CD1c-positive myeloid dendritic cell (primary cell): ENCODE measurements at regions not wholly inside any gene's neighbourhood (a gene's known extent, or its start where the extent isn't known, plus 50 kb on each side); places are given as distances from the start of the nearest gene placed in this dataset.
"Not testable (repeated sequence)": the region's sequence is repeated elsewhere in the genome, so short reads cannot be mapped to it uniquely, and the experiment has no call there.

Experiments
- DNase-seq: peaks from one replicate; pipeline ENCODE4 v3.0.0-alpha.2; 2016; ENCODE audit errors: extremely low spot score

DNA sequence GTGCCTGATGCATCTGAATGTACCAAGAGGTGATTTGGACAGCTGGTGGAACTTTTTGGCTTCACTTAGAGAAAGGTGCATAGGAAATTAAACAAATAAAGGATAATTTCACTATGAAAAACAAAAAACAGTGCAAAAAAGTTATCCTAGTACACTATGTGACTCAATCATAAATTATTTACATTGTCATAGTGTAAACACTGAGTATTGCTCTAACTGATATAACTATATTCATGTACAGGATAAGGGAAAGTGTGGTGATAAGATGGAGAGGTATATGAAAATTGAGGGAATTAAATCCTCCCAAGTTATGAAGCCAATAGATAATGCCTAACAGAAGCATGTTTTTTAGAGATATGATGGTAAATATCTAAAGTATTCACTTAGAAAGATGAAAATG lies 50.2 kb upstream of the CPNE4 start:
- no peak for DNase-seq

DNA sequence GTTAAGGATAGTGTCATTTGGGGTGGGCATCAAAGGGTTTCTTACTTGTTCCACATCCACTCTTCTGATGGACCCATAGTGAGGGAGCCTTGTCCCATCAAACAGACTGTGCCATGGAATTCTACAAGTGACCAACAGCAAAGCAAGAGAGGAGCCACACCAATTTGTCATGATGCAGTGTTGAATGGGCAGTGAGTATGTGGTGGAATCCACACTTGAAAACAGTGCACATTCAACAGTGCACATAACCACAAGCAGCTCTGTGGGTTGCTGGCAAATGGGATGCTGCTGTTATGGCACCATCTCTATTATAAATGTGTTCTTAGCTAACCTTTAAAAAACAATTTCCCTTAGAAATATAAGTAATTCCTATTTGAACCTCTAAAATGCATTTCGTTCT lies 52.5 kb upstream of the CPNE4 start:
- DNase-seq, result no peak

DNA sequence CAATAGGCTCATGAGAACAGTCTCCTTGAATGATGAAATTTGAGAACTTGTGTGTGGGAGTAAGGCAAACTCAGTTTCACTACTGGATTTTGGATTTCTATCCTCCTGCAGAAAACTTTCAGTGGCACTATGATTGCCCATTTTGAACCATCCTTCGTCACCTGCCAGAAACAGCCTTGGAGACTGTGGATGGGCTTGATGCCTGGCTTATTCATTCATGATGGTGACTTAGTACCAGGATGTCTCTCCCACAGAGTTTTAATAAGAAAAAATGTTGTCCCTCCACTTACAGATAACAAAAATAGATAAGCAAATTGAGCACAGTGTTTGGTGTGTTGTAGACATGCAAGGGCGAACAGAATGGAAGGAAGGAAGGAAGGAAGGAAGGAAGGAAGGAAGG lies 53.5 kb upstream of the CPNE4 start:
- no peak for DNase-seq

DNA sequence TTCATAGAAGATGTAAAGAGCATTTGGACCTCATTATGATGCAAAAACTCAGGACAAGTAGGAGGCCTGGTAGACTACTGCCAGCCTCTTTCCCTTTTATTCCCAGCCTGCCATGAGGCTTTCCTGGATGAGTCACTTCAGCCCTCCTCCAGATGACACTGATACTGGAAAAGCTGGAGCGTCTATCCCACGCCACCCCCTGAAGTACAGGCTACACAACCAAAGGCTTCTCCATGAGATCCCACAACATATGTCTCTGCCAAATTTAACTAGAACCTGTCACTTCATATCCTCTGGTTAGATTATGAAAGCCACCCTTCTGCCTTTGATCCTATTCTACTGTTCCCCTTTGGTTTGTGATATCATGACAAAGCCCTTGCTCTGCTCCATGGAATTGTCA lies 56.1 kb upstream of the CPNE4 start:
- DNase-seq, result no peak

DNA sequence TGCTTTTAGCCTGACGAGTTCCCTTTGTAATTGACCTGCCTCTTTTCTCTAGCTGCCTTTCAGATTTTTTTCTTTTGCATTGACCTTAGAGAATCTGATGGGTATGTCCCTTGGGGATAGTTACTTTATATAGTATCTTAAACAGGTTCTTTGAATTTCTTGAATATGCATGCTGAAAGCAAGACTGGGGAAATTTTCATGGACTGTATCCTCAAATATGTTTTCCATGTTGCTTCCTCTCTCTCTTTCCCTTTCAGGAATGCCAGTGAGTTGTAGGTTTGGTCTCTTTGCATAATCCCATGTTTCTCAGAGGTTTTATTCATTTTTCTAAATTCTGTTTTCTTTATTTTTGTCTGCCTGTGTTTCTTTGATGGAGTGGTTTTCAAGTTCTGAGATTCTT lies 81.8 kb upstream of the CPNE4 start:
- DNase-seq, result no peak

DNA sequence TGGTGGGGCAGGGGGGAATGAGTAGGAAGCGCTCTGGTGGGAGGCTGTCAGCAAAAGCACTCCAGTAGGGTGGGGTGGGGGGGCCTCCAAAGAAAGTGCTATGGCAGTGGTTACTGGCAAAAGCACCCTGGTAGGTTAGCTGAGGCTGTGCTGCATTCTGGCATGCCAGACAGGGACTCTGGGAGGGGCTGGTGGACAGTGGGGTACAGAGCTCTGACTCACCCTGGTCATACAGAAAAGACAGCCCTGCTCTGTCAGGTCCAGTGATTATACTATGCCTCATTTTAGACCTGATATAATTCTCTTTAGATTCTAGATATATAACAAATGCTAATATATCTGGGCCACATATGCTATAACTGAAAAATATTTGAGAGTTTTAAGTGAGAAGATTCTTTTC lies 82.8 kb upstream of the CPNE4 start:
- no peak for DNase-seq

DNA sequence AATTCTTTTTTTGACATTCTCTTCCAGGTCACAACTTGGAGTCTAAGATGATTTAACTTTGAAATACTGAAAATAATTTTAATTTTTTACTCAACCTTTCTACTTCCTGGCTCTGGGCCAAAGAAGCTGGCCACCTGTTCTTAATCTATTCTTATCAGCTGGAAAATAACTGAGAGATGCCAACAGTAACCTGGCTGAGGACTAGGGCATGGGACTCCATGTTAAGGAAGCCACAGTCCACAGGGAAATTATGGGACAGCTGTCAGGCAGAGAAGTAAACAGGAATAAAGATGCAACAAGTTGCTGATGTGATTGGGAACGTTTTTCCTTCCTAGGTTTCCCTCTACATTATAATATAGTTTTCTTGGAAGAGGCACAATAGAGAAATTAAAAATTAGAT lies 84.7 kb upstream of the CPNE4 start:
- no peak for DNase-seq

DNA sequence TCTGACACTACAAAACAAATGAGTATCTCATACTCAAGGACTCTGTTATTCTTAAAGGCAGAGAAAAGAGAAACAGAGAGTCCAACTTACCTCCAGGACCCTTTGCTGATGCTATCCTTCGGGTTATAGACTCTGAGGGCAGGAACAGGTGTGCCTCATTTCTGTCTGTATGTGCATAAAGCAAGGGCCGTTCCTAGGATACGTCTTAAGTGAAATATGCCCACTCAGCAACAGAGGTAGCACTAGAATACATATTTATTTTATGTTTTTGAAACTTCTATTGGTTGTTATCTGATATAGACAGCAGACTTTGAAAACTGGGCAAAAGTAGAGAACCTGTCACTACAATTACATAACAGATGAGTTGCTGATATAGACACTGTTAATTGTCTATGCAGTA lies 89.3 kb upstream of the CPNE4 start:
- no peak for DNase-seq

DNA sequence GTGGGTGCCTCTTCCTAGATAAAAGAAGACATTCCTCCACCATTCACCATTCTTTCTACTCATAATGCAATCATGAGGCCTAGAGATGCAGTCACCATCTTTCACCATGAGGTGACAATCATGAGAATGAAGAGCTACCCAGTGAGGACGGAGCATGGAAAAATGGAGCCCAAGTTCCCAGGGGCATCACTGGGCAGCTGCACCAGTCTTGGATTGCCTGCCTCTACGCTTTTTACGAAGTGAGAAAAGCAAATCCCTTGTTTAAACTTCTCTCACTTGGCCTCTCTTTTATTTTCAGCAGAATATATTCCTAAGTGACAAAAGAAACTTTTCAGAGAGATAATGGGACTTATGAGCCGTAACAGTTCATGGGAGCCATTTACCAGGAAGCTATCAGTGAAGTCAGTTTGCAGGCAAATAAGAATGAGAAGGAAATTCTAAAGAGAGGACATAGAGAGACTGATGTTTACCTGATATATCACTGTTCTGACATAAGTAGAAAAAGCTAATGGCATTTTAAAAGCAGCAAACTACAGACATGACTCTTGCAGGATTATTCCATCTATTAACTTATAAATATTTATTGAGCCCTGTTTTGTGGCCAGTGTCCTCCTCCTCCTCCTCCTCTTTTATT lies 90.0 kb upstream of the CPNE4 start:
- DNase-seq, result no peak

DNA sequence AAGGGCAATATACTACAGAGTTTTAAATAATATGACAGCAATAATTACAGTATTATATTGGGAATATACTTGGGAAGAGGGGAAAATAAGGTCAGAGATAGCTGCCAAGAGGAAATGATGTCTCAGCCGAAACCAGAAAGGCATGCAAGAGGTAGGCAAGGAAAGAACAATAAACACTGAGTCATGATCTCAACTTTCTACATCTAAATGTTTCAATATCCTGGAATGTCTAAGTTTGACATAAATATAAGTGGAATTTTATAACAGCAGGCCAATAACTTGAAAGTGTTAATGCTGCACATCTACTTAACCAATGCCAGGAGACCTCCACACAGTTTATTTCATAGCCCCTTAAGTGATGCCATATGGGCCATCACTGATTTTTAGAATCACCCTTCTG lies 99.8 kb upstream of the CPNE4 start:
- DNase-seq, result no peak

DNA sequence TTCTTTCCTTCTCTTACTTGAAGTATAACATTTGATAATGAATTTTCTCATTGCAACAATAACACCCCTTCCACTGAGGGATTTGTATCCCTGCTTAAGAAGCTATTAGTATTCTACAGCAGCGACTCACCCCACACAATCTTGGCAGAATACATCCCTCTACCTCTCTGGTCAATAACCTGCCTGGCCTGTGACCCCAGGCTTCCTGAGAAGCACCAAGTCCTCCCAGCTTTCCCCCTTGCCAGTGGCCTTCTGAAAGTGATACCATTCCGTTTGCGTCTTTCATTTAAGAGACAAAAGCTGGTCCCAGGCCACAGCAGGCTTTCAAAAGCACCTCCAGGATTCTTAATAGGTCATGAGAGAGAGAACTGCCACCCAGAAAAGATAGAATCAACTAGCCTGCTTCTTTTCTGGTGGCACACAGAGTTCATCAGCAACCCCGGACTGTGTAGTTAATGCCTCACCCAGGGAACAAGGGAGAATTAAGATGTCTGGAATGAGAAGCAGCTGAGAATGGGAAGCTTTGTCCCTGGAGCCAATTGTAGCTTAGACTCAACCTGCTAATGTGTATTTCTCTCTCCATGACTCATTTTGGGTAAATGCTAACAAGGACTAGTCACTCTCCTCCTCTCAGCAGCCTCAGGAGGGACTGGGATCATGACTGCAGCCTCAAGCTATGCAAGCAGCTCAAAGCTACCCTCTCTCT lies 101.0 kb upstream of the CPNE4 start:
- DNase-seq, result no peak

DNA sequence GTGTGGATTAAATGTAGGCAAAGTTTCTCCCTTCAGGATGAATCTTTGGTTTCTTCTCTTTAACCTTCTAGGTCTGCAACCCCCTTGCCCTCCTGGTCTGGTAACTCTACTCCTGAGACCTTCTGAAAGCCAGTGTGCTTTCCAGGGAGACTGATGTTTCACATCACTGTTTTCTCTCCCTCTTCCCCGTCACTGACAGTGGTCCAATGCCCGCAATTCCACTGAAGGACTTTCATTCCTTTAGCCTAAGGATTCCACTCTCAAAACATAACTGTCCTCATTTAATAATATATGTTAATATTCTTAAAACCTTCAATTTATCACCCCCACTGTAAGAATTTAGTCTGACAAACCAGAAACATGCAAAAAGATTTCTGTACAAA lies 101.5 kb upstream of the CPNE4 start:
- no peak for DNase-seq

DNA sequence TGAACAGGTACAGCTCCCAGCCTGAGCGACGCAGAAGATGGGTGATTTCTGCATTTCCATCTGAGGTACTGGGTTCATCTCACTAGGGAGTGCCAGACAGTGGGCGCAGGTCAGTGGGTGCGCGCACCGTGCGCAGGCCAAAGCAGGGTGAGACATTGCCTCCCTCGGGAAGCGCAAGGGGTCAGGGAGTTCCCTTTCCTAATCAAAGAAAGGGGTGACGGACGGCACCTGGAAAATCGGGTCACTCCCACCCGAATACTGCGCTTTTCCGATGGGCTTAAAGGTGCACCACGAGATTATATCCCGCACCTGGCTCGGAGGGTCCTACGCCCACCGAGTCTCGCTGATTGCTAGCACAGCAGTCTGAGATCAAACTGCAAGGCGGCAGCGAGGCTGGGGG lies 102.1 kb upstream of the CPNE4 start:
- DNase-seq, result not testable (repeated sequence)

DNA sequence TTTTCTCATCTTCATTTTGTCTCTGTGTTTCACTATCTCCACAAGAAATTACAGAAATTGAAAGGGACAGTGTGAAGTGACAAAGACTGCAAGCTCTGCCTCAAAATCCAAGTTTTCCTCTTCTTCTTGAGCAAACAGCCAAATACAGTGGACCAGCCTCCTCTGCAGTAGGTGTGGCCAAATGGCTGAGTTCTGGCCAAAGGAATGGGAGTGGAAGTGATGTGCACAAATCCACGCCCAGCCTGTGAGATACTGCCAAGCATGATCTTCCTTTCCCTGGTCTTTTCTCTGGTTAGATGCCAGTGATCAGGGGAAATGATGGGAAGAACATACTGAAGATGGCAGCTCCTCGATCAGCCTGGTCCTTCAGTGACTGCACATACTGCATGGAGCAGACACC lies 111.0 kb upstream of the CPNE4 start:
- DNase-seq, result no peak

DNA sequence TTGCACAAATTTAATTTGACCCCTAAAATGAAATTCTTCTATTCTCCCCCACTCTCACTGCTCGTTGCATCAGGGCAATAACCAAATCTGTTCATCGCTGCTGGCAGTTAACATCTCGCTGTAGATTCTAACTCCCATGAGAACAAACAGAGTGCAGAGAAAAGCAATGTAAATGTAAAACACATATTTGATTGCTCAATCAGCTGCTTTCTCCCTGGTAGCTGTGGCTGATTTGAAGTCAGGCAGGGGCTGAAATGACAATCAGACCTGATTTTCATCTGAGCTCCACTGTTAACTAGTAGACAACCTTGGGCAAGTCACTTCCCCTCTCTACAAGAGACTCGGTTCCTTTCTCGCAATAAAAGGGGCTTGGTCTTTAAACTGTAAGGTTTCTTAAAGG lies 119.8 kb upstream of the CPNE4 start:
- no peak for DNase-seq

DNA sequence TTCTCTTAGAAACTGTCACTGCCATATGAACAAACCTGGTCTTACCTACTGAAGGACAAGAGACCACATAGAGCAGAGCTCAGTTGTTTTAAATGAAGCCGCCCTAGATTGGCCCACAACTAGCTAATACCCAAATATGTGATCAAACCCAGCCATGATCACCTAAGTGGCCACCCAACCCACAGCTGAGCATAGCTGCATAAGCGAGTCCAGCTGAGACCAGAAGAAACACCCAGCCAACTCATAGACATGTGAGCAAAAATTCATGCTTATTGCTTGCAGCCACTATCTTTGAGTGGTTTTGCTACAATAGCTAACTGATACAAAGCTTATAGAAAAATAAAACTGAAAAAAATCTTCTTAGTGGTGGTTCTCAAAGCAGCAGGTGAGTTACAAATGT lies 124.3 kb upstream of the CPNE4 start:
- DNase-seq, result no peak

DNA sequence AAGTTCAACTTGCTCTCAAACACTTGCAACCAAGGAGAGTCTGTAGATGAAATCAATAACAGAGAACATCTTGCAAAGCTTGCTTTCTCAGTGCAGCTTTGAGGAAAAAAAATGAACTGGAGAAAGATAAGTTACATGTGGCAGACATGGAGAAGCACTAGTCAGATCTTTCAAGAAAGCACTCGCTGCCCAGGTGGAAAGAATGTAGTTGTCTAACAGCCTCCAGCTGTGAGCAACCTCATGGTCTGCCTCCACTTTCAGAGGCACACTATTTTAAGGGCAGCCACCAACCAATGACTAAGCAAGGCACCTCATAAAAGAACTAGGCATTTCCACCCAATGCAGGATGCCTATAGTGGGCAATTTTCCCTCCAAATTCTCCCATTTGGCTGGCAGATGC lies 125.4 kb upstream of the CPNE4 start:
- DNase-seq, result no peak

DNA sequence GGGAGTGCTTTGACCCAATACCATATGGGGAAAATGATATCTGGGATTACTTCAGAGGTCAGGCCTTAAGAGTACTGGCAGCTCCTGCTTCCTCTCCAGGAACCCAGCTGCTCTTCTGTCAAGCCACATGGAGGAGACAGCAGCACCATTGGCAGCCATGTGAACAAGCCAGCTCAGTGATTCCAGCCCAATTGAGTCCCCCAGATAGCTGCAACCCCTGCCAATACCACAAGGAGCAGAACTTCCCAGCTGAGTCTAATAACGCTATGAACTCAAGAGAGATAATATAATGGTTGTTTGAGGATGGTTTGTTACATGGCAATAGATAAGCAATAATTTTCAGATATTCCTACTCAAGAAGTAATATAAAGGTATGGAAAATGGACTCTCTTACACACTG lies 126.8 kb upstream of the CPNE4 start:
- no peak for DNase-seq

DNA sequence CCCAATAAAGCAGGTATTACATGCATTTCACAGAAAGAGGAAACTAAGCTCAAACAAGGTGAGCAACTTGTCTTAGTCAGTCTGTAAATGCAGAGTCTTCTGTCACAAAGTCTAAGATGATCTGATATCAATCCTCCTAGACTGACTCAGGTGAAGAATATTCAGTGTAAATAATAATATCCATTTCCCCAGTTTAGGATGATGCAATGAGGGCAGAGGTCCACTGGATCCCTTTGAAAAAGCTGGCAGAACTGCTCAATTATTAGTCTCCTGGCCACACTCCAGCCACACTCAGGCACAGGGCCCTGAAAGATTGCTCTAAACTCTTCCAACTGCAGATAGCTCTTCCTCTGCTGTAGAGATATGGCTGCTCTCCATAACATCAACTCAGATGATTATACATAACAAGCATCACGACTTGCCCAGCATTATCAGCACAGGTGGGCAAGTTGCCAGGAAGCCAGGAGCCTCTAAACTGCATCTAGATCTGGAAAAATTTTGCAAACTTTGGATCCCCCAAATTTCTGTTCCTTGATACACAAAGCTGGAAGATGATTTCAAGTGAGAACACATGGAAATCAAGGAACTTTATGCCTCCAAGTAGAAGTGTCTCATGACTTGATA lies 129.8 kb upstream of the CPNE4 start:
- no peak for DNase-seq

DNA sequence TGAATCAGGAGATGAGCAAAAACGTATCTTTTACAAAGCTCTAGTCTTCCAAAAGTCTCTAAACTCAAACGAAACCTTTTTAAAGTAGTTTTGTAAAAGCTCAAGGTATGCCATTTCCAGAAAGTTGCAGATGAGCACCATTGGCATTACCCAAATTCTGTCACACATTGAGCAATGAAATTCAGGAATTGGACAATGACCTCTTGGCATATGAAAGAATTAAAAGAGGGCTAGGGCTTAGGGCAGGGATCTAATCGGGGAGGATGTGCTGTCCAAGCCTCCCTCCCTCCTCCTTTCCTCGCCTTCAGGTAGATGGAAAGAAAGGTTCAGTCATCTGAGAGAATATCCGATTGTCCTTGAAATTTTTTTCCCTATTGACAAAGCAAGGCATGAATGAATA lies 133.1 kb upstream of the CPNE4 start:
- no peak for DNase-seq

DNA sequence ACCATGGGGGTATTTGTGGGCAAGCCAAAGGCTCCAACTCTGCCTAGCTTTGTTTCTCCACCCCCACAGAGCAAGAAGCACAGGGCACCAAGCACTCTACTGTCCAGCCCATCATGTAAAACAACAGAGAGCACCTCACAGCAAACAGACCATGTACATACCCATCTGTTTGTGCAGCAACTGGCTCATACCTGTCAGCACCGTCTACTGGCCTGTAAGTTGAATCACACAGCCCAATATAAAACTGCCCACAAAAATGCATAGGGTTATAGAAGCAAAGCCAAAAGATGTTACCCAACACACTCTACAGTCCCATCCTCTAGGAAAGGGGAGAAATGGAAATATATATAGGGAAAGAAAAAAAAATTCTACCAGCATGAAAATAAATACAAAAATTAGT lies 139.7 kb upstream of the CPNE4 start:
- no peak for DNase-seq

DNA sequence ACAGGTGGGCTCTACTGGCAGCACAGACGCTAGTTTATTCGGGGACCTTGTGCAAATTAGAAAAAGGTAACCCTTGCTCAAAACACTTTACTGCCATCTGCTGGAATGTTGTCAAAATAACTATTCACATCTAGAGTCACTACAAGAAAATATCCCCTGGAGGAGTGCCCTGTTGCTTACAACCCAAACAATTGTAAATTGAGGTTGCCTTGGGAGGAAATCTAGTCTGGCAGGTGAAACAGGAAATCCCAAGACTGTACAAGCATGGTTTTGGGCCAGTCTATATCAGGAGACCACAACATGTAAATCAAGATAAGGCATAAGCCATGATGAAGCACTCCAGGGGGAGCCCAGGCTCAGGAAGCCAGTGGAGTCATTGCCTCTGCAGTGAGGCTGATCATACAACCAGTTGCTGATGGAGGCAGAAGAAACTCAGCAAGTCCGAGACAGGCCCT lies 136.8 kb upstream of the ACP3 start:
- peak; percentile 42 for DNase-seq

DNA sequence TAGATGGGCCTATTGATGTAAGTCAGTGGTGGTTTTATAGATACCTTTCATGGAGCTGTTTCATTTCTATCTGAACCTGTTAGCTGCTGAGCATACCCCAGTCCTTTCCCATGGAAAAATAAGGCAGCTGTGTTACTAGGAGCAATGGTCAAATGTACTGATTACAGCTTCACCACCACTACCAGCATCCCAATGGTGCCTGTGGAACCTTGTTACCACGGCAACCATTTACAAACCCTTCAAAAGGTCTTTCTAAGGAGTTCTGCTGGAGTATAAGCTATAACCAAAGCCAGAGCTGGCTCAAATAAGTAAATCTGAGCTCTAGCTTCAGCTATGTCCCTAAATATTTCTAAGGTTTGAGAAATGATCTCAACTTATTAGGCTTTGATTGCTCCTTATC lies 133.4 kb upstream of the ACP3 start:
- no peak for DNase-seq

DNA sequence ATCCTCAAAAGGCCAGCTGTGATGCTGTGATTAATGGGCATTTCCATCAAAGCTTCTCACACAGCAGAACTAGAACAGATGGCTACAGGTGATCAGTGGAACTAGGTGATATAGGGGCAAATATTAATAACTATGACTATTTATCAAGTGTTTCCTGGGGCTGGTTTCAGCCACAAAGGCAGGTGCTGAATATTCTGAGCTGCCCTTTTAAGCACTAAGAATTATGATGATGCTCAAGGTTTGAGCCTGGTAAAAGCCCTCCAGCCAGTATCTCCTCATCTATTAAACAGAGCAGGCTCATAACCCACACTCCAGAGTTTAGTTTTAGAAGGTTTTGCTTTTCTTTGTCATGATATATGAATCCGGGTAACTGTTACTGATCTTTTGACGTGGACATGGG lies 129.5 kb upstream of the ACP3 start:
- DNase-seq, result no peak
